ENCODE measurements at regions not wholly inside any gene's neighbourhood (a gene's known extent, or its start where the extent isn't known, plus 50 kb on each side); places are given as distances from the start of the nearest gene placed in this dataset.

DNA sequence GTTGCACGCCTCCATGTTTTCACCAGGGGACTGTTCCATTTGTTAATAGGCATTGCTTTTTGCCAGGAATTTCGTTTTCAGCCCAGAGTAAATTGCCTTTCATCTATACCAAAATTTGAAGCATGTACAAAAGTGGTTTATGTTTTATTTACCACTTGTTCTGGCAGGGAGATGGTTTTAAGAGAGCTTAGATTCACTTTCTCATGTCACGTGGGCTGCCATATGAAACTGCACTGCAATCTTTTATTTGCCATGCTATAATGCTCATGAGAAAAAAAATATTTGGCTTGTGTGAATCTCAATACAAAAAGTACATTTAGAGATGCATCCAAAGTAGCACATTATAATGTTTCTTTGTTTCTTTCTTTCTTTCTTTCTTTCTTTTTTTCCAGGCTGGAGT, 284.1 kb upstream of the GRIA1 start:
- Histone ChIP-seq H2BK15ac (ENCODE audit: low read length) (no peak overlapping the region), H3K79me2 (ENCODE audit: control insufficient read depth in 1 of 2, insufficient read depth in 2 of 2, low read length in 2 of 2) (no peaks in the 10 kb centered on the region), H3K4me3 (ENCODE audit: extremely low read depth in 1 of 4, insufficient read depth in 2 of 4, low read depth in 3 of 4, low read length in 4 of 4) (no peak overlapping the region), H3K4me2 (ENCODE audit: insufficient read depth in 1 of 2, low read depth in 2 of 2, low read length in 2 of 2) (no peak overlapping the region), H4K91ac (replicated peaks; ENCODE audit: insufficient read length, low read length) (no peak overlapping the region), H3K18ac (ENCODE audit: extremely low read depth, low read length) (no peak overlapping the region), H4K8ac (ENCODE audit: extremely low read depth, insufficient read depth, low read length) (no peak overlapping the region), H3K27ac (ENCODE audit: low read depth, low read length) (no peak overlapping the region), H3K23me2 (ENCODE audit: low read depth, low read length) (no peaks in the 10 kb centered on the region), H2BK5ac (ENCODE audit: low read depth, low read length) (no peak overlapping the region), H3K4ac (replicated peaks; ENCODE audit: insufficient read length, low read depth, low read length) (no peak overlapping the region), H4K20me1 (replicated peaks in 1 of 2; ENCODE audit: control insufficient read depth in 1 of 2, insufficient read depth in 2 of 2, low read length in 2 of 2) (no peaks in the 10 kb centered on the region), H4K5ac (ENCODE audit: insufficient read length, low read depth, low read length) (no peak overlapping the region), H3K23ac (ENCODE audit: insufficient read length) (no peak overlapping the region), H2BK120ac (replicated peaks; ENCODE audit: low read depth, low read length) (no peak overlapping the region), H2AK5ac (ENCODE audit: low read depth, low read length) (no peak overlapping the region), H3K9me3 (ENCODE audit: insufficient read depth in 2 of 2, low read depth in 1 of 2, low read length in 1 of 2) (no peaks in the 10 kb centered on the region), H2BK20ac (ENCODE audit: low read length) (no peak overlapping the region), H3K4me1 (replicated peaks in 1 of 4; ENCODE audit: control insufficient read depth in 3 of 4, insufficient read depth in 4 of 4, low read length in 3 of 4) (peaks cover 0 to 2% (median 0%) of the 10 kb centered on the region in 4 experiments; a peak in 1 of 7 replicates), H3K9ac (replicated peaks in 1 of 4; ENCODE audit: extremely low read depth in 1 of 4, low read depth in 3 of 4, low read length in 3 of 4) (no peak overlapping the region), H3K79me1 (ENCODE audit: low read depth, low read length) (no peaks in the 10 kb centered on the region), H2AFZ (ENCODE audit: low read length) (no peak overlapping the region), H3K36me3 (ENCODE audit: control insufficient read depth in 2 of 4, insufficient read depth in 4 of 4, low read length in 3 of 4) (no peaks in the 10 kb centered on the region), H3K56ac (replicated peaks; ENCODE audit: insufficient read length, low read depth, low read length) (no peak overlapping the region), H3K14ac (ENCODE audit: insufficient read length) (no peak overlapping the region), H2BK12ac (ENCODE audit: low read depth, low read length) (no peak overlapping the region), H3K27me3 (replicated peaks in 1 of 4; ENCODE audit: control insufficient read depth in 3 of 4, extremely low read depth in 1 of 4, insufficient read depth in 3 of 4, low read length in 3 of 4) (no peaks in the 10 kb centered on the region)
- POLR2A ChIA-PET (ENCODE audit: partially characterized antibody), result no interaction called here
- CTCF ChIA-PET (ENCODE audit: partially characterized antibody), result interaction anchor here (0.7 kb wide), 1 partner anchor 80 kb away, joined by 4 read pairs; no protein-coding TSS in a partner anchor
- FAIRE-seq (no peak), DNase-seq (ENCODE audit: low read depth in 1 of 2, low spot score in 2 of 2) (no peak)
- 89% methylated on average over 3 of the region's 3 CpGs; no CpG with 5 or more reads in 1 of the 2 experiments for WGBS, 2 experiments (ENCODE audit: extremely low coverage in 1 of 2, insufficient coverage in 1 of 2, insufficient read length in 1 of 2, insufficient replicate concordance in 2 of 2, low coverage in 1 of 2, low lambda C conversion rate in 2 of 2, missing lambda C conversion rate in 1 of 2)
- TF ChIP-seq, protein P1, sequence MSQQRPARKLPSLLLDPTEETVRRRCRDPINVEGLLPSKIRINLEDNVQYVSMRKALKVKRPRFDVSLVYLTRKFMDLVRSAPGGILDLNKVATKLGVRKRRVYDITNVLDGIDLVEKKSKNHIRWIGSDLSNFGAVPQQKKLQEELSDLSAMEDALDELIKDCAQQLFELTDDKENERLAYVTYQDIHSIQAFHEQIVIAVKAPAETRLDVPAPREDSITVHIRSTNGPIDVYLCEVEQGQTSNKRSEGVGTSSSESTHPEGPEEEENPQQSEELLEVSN (IDR thresholded peaks at IDR 0.05), result no peak
- TF ChIP-seq ZNF274 (IDR thresholded peaks at IDR 0.05; ENCODE audit: borderline replicate concordance, extremely low read depth, low read length) (no peak), RNF2 (IDR thresholded peaks at IDR 0.05; ENCODE audit: borderline replicate concordance, low read depth, low read length, missing control alignments, poor library complexity, severe bottlenecking) (no peak)
